Kidney epithelial cell (primary cell): ENCODE measurements at regions not wholly inside any gene's neighbourhood (a gene's known extent, or its start where the extent isn't known, plus 50 kb on each side); places are given as distances from the start of the nearest gene placed in this dataset.

ENCODE experiments used
- DNase-seq: peaks from one replicate; pipeline ENCODE4 v3.0.0-alpha.2; 2010; ENCODE audit warnings: low read depth
- H3K27me3 ChIP-seq: 2 replicates; pipeline ENCODE4 v1.6.0; 2011; ENCODE audit warnings: low read length; ENCODE audit not compliant: control insufficient read depth, insufficient read depth
- H3K36me3 ChIP-seq: 2 replicates; pipeline ENCODE4 v1.5.1; 2011; ENCODE audit warnings: low read length; ENCODE audit not compliant: control insufficient read depth, insufficient read depth
- H3K4me3 ChIP-seq: 2 replicates; pipeline ENCODE4 v1.5.1; 2011; ENCODE audit warnings: low read depth, mild to moderate bottlenecking, control low read depth, low read length
- TF ChIP-seq, protein P1 (sequence below): IDR thresholded peaks from 2 replicates; pipeline ENCODE4 v1.5.1; 2011; ENCODE audit warnings: mild to moderate bottlenecking, moderate library complexity, low read length, control low read depth, inconsistent platforms; ENCODE audit not compliant: insufficient read depth, poor library complexity, severe bottlenecking

DNA sequence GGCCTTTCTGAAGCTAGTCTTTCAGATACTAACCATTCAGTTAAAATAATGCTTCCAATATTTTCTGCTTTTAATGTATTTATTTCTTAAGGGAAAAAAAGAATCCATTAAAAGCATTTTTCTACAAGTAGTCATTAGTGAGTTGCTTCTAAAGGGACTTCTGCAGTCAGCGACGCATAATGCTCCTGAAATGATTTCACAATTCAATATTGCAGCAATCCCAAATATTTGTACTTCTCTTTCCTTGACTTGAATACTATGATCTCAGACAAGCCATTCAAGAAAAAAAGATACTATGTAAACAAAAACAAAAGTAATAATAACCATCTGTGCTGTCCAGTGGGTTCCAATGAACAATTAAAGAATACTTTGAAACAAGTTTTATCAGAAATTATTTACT lies 681.0 kb downstream of the DIPK2A start:
- Histone ChIP-seq H3K27me3 (no peaks in the 10 kb centered on the region), H3K4me3 (no peak overlapping the region), H3K36me3 (no peaks in the 10 kb centered on the region)
- DNase-seq = no peak
- TF ChIP-seq, protein P1, sequence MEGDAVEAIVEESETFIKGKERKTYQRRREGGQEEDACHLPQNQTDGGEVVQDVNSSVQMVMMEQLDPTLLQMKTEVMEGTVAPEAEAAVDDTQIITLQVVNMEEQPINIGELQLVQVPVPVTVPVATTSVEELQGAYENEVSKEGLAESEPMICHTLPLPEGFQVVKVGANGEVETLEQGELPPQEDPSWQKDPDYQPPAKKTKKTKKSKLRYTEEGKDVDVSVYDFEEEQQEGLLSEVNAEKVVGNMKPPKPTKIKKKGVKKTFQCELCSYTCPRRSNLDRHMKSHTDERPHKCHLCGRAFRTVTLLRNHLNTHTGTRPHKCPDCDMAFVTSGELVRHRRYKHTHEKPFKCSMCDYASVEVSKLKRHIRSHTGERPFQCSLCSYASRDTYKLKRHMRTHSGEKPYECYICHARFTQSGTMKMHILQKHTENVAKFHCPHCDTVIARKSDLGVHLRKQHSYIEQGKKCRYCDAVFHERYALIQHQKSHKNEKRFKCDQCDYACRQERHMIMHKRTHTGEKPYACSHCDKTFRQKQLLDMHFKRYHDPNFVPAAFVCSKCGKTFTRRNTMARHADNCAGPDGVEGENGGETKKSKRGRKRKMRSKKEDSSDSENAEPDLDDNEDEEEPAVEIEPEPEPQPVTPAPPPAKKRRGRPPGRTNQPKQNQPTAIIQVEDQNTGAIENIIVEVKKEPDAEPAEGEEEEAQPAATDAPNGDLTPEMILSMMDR = no peak

DNA sequence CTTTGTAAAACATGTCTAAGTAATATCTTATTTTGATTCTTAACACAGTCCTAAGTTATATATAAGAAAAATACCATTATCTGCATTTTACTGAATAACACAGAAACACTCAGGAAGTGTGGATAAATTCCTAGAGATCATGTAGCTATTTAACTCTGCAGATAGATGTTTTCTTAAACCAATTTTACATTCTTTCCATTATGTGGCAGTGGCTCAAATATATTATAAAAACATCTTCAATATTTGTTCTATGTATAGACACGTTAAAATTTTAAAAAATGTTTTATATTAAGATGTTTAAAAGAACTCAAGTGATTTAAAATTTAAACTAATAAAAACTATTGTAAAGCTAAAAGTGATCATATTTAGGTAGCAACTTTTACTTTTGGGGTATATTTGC lies 683.8 kb downstream of the DIPK2A start:
- no peaks in the 10 kb centered on the region for H3K27me3 ChIP-seq
- no peak for DNase-seq
- TF ChIP-seq, protein P1 = no peak
- no peak overlapping the region for H3K4me3 ChIP-seq
- no peaks in the 10 kb centered on the region for H3K36me3 ChIP-seq

DNA sequence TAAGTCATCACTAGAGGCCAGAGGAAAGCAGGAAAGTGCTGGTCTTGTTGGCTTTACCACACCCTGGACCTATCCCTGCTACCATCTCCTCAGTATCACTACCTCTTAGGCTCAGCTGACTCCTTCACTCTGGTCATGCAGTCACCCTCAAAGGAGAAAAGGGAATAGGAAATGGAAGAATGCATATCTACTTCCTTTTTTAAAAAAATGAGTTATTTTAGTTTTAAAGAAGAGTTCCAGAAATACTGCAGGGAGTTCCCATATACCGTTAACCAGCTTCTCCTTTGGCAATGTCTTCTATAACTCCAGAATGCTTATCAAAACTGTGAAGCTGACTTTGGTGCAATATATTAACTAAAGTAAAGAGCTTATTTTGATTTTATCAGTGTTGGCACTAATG lies 688.6 kb downstream of the DIPK2A start:
- DNase-seq = no peak
- TF ChIP-seq, protein P1 = no peak
- no peak overlapping the region for H3K4me3 ChIP-seq
- H3K27me3 ChIP-seq = no peaks in the 10 kb centered on the region
- H3K36me3 ChIP-seq = no peaks in the 10 kb centered on the region

DNA sequence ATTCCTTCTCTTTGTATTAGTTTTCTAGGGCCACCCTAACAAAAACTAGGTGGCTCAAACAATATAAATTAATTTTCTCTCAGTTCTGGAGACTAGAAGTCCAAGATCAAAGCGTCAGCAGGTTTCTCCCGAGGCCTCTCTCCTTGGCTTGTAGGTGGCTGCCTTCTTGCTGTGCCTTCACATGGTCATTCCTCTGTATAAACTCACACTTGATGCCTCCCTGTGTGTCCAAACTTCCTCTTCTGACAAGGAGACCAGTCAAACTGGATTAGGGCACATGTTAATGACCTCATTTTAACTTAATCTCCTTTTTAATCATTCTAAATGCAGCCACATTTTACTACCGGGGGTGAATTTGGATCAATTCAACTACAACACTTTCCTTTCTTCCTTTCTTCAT lies 691.1 kb downstream of the DIPK2A start:
- TF ChIP-seq, protein P1 = no peak

DNA sequence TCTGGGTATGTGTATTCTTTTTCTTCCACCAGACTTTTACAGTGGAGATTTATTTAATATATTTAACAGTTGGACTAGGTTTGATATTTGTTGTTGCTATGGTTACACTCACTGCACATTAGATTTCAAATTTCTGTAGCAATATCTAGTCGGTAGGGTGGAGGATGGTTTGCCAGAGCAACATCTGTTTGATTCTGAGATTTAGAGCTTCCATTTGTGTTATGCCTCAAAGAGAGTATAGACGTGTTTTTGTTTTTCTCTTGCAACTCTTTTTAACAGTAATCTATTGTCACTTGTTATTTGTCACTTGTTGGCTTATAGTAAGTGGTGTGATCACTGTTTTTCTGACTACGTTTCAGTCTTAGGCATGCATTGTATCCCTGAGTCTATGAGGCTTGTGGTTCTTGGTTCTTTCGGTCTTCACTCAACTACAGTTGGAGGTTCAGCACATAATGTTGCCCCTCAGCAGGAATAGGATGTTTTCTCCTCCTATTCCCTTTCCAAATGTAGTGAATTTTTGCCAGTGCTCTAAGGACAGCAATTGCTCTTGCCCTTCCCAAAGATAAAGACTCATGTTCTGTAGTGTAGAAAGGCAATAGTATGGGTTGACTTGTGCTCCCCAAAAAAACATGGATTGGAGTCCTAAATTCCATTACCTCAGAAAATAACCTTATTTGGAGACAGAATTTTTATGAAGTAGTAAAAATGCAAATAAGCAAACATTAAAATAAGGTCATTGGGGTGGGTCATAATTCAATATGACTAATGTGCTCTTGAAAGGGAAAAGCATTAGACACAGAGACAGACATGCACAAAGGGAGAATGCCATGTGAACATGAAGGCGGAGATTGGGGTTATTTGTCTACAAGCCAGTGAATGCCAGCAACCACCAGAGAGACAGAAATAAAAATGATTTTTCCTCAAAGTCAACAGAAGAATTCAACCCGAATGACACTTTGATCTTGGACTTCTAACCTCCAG lies 692.1 kb downstream of the DIPK2A start:
- TF ChIP-seq, protein P1 = no peak
- no peak overlapping the region for H3K4me3 ChIP-seq

More for the DNA sequence above, 691.1 kb downstream of the DIPK2A start:
- DNase-seq = no peak
- Histone ChIP-seq H3K36me3 (no peaks in the 10 kb centered on the region), H3K27me3 (no peaks in the 10 kb centered on the region), H3K4me3 (no peak overlapping the region)

More for the DNA sequence above, 692.1 kb downstream of the DIPK2A start:
- DNase-seq = no peak
- Histone ChIP-seq H3K27me3 (no peaks in the 10 kb centered on the region), H3K36me3 (no peaks in the 10 kb centered on the region)
